ENCODE measurements at regions not wholly inside any gene's neighbourhood (a gene's known extent, or its start where the extent isn't known, plus 50 kb on each side); places are given as distances from the start of the nearest gene placed in this dataset.
"Not testable (repeated sequence)": the region's sequence is repeated elsewhere in the genome, so short reads cannot be mapped to it uniquely, and the experiment has no call there.

DNA sequence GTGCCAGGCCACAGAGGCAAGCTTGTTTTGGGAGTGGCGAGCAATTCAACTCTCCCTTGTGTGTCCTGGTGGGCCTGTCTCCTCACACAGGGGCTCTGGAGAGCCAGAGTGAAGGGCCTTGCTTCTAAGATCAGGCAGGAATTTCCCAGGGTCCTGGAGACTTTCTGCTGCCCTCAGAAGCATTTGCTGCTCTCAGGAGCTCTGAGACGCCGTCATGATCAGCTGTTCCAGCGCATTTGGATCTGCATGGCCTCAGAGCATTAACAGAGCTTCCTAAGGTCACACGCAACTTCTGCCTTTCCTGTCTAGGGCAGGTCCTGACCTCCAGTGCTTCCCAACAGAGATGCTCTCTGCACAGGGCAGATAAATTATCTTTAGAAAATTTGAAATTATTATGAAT lies 52.2 kb upstream of the C10orf90 start:
- DNase-seq (ENCODE audit: low read depth, low spot score) = no peak

DNA sequence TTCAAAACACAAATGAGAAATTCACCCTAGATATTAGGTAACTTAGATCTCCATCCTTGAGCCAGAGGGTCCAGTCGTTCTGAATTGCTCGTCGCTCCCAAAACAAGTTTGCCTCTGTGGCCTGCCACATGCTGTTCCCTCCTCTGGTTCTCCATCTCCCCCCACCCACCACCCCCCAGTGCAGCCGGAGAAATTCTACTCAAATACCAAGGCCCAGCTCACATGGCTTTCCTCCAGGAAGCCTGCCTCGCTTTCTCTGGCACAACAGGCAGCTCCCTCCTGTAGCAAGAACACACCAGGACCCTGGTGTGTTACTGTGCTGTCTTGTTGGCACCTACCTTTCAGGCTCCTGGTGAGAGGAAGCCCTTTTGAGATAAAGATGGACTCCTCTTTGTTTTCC lies 52.7 kb upstream of the C10orf90 start:
- DNase-seq (ENCODE audit: low read depth, low spot score) = no peak

DNA sequence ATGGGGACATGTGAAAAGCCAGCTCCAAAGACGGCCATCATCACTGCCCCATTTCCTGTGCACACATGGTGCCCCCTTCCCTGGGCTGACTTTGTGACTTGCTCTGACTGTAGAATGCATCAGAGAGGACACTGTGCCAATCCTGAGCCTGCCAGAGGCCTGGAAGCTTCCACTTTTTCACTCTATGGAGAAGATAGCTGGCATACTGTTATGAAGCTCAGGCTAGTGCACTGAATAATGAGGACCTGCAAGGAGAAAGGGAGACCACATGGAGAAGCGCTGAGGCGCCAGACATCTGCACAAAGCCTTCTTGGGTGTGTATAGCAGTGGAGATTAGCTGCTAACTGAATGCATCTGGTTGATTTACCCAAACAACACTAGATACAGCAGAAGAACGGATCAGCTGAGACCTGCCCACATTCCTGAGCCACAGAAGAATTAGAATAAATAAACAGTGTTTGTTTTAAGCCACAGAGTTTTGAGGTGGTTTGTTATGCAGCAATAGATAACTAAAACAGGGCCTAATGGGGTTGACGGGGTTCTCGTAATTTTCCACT lies 58.9 kb upstream of the C10orf90 start:
- DNase-seq (ENCODE audit: low read depth, low spot score) = no peak

DNA sequence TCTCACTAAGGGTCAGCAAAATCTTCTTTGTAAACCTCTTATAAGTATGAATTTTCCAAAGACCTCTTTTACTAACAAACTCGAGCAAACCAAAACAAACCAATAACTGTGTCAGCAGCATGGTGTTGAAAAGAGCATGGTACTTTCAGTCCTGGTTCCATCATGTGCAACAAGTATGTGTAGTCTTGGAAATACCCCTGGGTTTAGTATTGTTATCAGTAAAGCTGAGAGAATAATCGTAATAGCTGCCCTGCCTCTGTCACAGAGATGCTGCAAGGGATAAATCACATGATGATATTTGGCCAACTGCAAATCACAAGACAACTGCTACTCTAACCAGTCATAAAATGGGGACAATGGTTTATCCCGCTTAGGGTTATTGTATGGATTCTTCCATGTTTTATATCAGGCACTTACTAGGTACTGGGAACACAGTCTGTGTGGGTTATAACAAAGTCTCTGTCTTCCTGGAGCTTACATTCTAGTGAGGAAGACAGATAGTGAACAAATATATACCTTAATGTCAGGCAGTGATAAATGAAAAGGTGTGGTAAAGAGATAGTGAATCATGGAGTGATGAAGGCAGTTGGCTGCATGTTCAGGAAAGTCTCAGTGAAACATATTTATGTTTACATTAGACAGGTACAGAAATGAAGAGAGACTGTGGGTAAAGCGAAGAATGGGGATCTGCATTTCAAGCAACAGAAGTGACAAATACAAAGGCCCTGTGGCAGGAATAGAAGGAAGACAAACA lies 60.5 kb upstream of the C10orf90 start:
- no peak for DNase-seq (ENCODE audit: low read depth, low spot score)

DNA sequence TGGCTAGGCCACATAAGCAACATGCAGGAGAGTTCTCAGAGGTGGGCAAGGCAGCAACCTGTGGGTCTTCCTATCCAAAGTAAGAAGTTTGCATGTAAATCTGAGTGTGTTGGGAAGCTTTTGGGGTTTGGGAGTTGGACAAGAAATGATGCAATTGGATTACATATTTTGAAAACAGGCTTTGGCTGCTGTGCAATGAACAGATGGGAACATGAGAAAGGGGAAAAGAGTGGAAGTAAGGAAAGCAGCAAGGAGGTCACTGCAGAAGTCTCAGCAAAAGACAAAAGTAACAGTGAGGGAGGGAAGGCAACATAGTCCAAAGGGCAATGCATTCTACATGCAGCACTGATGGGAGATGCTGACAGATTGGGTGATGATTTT lies 61.1 kb upstream of the C10orf90 start:
- no peak for DNase-seq (ENCODE audit: low read depth, low spot score)

GRCh38 chr10:126732308-126732707 lies 61.8 kb upstream of the C10orf90 start:
- DNase-seq (ENCODE audit: low read depth, low spot score) = no peak

DNA sequence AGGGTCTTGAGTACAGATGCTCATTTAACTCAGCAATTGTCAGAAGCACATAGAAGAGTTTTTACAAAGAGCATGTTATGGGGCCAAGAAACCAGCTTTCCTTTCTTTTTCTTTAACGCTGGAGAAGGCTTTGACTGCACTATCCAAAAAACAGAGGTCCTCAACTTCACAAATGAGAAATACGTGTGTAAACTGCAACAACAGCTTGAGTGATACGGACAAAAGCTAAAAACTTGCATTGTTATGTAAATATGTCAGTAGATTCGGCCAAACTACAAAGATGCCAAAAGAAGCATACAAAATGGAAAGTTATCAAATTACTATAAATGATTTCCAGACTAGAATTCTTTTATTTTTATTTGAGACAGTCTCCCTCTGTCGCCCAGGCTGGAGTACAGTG lies 62.4 kb upstream of the C10orf90 start:
- DNase-seq (ENCODE audit: low read depth, low spot score) = no peak

DNA sequence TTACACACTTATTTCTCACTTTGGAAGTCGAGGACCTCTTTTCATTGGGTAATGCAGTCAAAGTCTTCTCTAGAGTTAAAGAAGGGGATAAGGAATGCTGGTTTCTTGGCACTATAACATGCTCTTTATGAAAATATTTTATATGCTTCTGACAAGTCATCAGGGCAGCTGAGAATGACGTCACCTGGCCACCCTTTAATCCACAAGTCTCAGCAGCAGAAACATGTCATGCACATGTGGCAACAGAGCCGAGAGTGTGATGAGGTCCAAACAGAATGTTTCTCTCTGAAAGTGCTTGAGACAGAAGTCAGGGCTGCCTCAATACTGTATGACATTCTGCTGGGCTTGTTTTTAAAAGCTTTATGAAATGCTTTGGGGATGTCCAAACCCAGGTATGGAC lies 63.5 kb upstream of the C10orf90 start:
- no peak for DNase-seq (ENCODE audit: low read depth, low spot score)

GRCh38 chr10:126734967-126735366 lies 64.5 kb upstream of the C10orf90 start:
- no peak for DNase-seq (ENCODE audit: low read depth, low spot score)

DNA sequence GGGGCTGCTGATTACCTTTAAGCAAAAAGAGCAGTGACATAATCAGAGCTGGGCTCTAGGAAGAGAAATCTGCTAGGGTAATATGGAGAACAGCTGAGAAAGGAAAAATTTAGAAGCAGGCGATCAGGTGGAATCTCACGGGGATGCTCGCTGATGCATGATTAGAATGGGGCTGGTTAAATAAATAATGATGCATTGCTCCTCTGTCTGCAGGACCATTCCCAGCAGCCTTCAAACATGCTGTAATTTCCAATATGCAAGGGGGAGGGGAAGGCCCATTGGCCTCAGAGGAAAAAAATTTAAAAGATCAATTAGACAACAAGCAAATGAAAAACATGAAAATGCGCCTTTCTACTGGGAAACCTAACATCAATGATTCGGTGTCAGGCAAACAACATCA lies 65.6 kb upstream of the C10orf90 start:
- DNase-seq (ENCODE audit: low read depth, low spot score) = no peak

DNA sequence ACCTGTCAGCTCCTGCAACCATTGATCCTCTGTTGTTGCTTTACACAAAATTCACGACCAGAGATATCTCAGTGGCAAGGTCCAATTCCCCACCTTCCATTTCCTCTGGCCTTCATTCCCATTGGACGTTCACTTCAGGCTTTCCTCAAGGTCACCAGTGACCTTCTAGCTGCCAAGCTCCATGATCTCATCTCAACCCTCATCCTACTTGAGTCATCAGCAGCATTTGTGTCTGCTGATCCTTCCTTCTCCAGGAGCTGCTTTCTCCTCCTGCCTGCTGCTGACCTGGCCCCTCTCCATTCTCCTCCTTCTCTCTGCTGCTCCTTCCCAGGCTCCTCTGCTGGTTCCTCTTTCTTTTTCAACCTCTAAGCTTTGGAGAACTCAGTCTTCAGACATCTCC lies 66.2 kb upstream of the C10orf90 start:
- DNase-seq (ENCODE audit: low read depth, low spot score) = no peak

DNA sequence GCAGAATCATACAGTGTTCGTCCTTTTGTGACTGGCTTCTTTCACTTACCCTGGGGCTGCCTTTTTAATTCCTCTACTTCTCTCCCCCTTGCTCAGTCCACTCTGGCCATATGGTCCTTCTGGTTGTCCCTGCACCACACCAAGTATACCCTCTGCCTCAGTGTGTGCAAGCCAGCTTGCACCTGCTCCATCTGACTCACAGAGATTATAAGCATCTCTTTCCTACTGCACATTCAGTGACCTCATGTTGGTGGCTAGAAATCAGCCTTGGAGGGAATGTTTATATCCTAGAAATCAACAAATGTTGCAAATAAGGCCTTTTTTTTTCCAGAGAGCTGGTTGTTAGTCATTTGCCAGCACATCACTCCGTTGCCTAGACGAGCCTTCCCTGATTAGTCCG lies 67.5 kb upstream of the C10orf90 start:
- no peak for DNase-seq (ENCODE audit: low read depth, low spot score)

DNA sequence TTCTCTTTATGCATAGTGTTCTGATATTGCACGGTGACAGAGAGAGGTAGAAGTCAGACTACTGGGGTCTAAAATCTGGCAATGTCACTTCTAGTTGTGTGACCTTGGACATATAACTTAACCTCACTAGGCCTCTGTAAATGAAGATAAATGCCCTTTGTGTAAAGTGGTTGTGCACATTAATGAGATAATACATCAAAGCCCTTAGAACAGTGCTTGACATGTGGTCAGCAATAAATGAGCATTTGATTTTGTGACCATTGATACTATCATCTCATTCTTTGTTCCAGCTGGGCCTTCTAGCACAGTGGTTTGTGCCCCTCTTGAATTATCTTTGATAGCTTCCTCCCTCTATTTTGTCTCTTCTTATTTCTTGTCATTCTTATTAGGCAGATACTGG lies 74.1 kb upstream of the C10orf90 start:
- DNase-seq (ENCODE audit: low read depth, low spot score) = no peak

DNA sequence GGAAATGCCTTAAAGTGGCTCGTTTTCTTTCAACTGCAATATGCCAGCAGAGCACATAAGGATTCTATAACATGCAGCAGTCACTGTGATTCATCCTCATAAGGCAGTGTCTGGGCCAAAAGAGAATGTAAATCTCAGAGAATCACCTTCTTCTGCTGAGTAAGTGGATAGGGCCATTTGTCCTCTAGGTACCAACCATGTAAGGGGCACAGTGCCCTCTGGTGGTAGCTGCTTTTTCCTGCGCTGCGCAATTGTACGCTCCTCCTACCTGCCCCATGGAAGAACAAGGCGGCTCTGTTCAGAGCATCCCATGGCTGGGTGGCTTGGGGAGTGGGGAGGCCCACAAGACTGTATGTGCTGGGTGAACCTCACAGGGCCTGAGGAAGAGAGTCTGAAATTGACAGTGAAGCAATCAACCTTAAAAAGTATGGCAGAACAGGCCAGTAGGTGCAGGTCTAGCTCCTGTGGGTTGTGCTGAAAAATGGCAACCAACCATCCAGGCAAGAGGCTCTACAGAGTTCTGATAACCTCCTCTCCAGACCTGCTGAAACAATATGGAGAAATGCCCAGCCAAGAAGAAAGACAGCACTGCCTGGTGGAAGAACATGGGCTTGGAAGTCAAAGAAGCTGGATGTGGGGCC lies 78.6 kb upstream of the C10orf90 start:
- DNase-seq (ENCODE audit: low read depth, low spot score) = peak; percentile 52

DNA sequence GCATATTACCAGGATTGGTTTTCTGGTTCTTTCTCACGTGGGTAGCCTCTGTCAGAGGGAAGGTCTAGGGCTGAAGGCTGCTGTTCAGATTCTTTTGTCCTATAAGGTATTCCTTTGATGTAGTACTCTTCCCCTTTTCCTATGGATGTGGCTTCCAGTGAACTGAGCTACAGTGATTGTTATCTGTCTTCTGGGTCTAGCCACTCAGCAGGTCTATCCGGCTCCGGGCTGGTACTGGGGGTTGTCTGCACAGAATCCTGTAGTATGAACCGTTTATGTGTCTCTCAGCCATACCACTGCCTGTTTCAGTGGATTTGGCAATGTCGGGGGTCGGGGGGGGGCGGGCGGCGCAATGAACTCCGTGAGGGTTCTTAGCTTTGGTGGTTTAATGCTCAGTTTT lies 84.5 kb upstream of the C10orf90 start:
- no peak for DNase-seq (ENCODE audit: low read depth, low spot score)

- DNase-seq (ENCODE audit: low read depth, low spot score) = no peak
Observed at GRCh38 chr10:126758867-126759266, 88.4 kb upstream of the C10orf90 start.

DNA sequence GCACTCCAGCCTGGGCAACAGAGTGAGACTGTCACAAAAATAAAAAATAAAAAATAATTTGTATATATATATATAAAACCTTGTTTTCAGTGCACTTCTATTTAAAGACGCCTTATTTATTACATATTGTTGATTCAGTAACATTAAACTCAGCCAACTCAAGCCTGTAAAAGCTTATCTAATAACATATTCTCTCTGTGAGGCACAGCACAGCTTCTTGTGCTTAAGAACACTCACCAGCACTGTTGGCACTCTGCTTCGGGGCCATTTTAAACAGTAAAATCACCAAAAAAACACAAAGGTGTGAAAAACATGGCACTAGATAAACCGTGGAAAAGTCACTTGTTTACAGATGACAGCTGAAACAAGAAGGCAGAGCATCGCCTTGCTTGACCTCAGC lies 89.0 kb upstream of the C10orf90 start:
- DNase-seq (ENCODE audit: low read depth, low spot score) = no peak

DNA sequence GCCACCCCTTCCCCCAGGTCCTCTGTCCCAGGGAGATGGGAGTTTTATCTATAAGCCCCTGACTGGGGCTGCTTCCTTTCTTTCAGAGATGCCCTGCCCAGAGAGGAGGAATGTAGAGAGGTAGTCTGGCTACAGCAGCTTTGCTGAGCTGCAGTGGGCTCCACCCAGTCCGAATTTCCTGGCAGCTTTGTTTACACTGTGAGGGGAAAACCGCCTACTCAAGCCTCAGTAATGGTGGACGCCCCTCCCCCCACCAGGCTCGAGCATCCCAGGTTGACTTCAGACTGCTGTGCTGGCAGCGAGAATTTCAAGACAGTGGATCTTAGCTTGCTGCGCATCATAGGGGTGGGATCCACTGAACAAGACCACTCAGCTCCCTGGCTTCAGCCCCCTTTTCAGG lies 96.2 kb upstream of the C10orf90 start:
- not testable (repeated sequence) for DNase-seq (ENCODE audit: low read depth, low spot score)

DNA sequence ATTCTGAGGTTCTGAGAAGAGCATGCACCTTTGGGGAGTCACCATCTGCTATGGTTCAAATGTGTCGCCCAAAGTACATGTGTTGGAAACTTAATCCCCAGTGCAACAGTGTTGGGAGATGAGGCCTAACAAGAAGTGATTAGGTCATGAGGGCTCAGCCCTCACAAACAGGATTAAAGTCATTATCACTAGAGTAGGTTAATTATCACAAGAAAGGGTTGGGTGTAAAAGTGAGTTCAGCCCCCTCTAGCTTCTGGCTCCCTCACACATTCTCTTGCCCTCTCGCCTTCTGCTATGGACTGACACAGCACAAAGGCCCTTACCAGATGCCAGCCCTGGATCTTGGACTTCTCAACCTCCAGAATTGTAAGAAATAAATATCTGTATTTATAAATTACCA lies 100.3 kb upstream of the C10orf90 start:
- no peak for DNase-seq (ENCODE audit: low read depth, low spot score)

- no peak for DNase-seq (ENCODE audit: low read depth, low spot score)
Observed at GRCh38 chr10:126776168-126776567, 105.7 kb upstream of the C10orf90 start.

DNA sequence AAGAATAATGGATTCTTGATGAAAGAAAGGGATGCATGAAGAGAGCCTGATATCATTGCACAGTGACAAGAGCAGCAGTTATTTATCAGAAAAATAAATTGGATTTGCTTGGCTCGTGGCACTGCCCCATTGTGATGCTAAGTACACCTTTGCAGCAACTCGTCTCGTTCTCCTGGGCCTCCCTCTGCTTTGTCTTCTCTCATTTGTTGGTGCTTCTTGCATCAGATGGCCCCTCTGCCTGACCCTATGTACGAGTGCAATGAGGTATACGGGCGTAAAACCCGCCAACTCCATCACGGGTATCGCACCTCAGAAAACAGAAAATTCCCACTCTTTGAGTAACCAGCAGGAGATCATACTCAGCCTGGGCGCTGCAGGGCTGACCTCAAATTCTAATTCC lies 107.2 kb upstream of the C10orf90 start:
- no peak for DNase-seq (ENCODE audit: low read depth, low spot score)

- no peak for DNase-seq (ENCODE audit: low read depth, low spot score)
Observed at GRCh38 chr10:126781450-126782216, 111.1 kb upstream of the C10orf90 start.
